Right lobe of liver (tissue), 6 donors: ENCODE measurements at regions not wholly inside any gene's neighbourhood (a gene's known extent, or its start where the extent isn't known, plus 50 kb on each side); places are given as distances from the start of the nearest gene placed in this dataset.

Source experiments
- ATAC-seq, 4 donors: fragments of 200-7000 bp; cut with Tn5 transposase; one replicate each; pipeline ENCODE4 v1.9.1; 2020; ENCODE audit warnings: mild to moderate bottlenecking in 4 of 4, moderate library complexity in 4 of 4
- DNase-seq, 3 donors: peaks; one replicate each; pipeline ENCODE4 v3.0.0-alpha.2; 2020
- H3K27ac ChIP-seq, 3 donors: fragments of 200-600 bp; one replicate each; pipeline ENCODE4 v1.8.0; 2022
- H3K27me3 ChIP-seq, 2 donors: fragments of 200-600 bp; one replicate each; pipeline ENCODE4 v1.8.0; 2022
- H3K36me3 ChIP-seq, 4 donors: fragments of 200-600 bp; sonication (generic) in 1 of 4; one replicate each; pipeline versions ENCODE4 v1.5.1 to v1.8.0; 2017 to 2022; ENCODE audit warnings: control low read depth in 1 of 4
- H3K4me1 ChIP-seq, 4 donors: fragments of 200-600 bp; sonication (generic) in 1 of 4; one replicate each; pipeline versions ENCODE4 v1.5.1 to v1.8.0; 2017 to 2022; ENCODE audit warnings: control low read depth in 1 of 4
- H3K4me3 ChIP-seq, 3 donors: fragments of 200-600 bp; one replicate each; pipeline ENCODE4 v1.8.0; 2022
- H3K9me3 ChIP-seq, 4 donors: fragments of 200-600 bp; sonication (generic) in 1 of 4; one replicate each; pipeline versions ENCODE4 v1.5.1 to v1.8.0; 2017 to 2022; ENCODE audit warnings: control low read depth in 1 of 4
- CTCF ChIP-seq, 4 donors: fragments of 200-600 bp in 3 of 4; fragments of 450-650 bp in 1 of 4; IDR thresholded peaks; one replicate each; pipeline versions ENCODE4 v1.5.1 to v1.8.0; 2016 to 2022; ENCODE audit warnings: antibody characterized with exemption in 4 of 4, mild to moderate bottlenecking in 2 of 4
- POLR2A ChIP-seq: fragments of 450-650 bp; IDR thresholded peaks from one replicate; pipeline ENCODE4 v1.6.1; 2017; ENCODE audit warnings: antibody characterized with exemption, mild to moderate bottlenecking
- WGBS: methylation state at CpG from one replicate; pipeline ENCODE4 v1.1.6; 2018; ENCODE audit warnings: low coverage, low lambda C conversion rate; ENCODE audit not compliant: insufficient coverage; ENCODE audit errors: missing lambda C conversion rate; 5-methylcytosine and 5-hydroxymethylcytosine counted together
- intact Hi-C, 2 donors: fragments of 100-400 bp; cut with DNase I; formaldehyde crosslinking; loops; one replicate each; pipeline versions ENCODE4 v1.11.2 to v1.14.1; 2022
- donor health status: DM: no; HTN: yes; CAD: no.
- donor health status: DM: no; HTN: no; CAD: no.
- donor health status: DM: no; HTN: no; CAD: no.
- donor health status: DM: no; HTN: yes; CAD: no.
- donor health status: DM: no; HTN: yes; CAD: no.

- Histone ChIP-seq H3K9me3 (no peaks in the 10 kb centered on the region), H3K27ac (no peak overlapping the region), H3K27me3 (no peaks in the 10 kb centered on the region), H3K4me3 (no peak overlapping the region), H3K36me3 (no peaks in the 10 kb centered on the region), H3K4me1 (no peaks in the 10 kb centered on the region)
- WGBS = 27% methylated on average over 1 of the region's 1 CpG
- intact Hi-C loops = no loop called here
- DNase-seq (no peak), ATAC-seq (no peak)
- TF ChIP-seq CTCF (IDR thresholded peaks at IDR 0.05) (no peak), POLR2A (no peak)
Observed at GRCh38 chr14:66238969-66239368, 247.2 kb upstream of the CCDC196 start.

- no peak for TF ChIP-seq CTCF (IDR thresholded peaks at IDR 0.05)
- TF ChIP-seq POLR2A = no peak
- WGBS = 75% methylated on average over 4 of the region's 4 CpGs
- ATAC-seq (no peak), DNase-seq (no peak)
- no peak overlapping the region for H3K4me3 ChIP-seq
- intact Hi-C loops = no loop called here
- no peaks in the 10 kb centered on the region for H3K27me3 ChIP-seq
- no peak overlapping the region for H3K27ac ChIP-seq
- H3K4me1 ChIP-seq = no peaks in the 10 kb centered on the region
- H3K9me3 ChIP-seq = no peaks in the 10 kb centered on the region
- H3K36me3 ChIP-seq = no peaks in the 10 kb centered on the region
Observed at GRCh38 chr14:66239589-66239988, 246.6 kb upstream of the CCDC196 start.

- H3K27ac ChIP-seq = no peak overlapping the region
- no peak overlapping the region for H3K4me3 ChIP-seq
- H3K9me3 ChIP-seq = no peaks in the 10 kb centered on the region
- no peaks in the 10 kb centered on the region for H3K36me3 ChIP-seq
- no peaks in the 10 kb centered on the region for H3K4me1 ChIP-seq
- DNase-seq (no peak), ATAC-seq (no peak)
- TF ChIP-seq POLR2A (no peak), CTCF (IDR thresholded peaks at IDR 0.05) (no peak)
- no peaks in the 10 kb centered on the region for H3K27me3 ChIP-seq
- intact Hi-C loops = no loop called here
Observed at GRCh38 chr14:66240105-66240504, 246.1 kb upstream of the CCDC196 start.

- H3K4me1 ChIP-seq = no peaks in the 10 kb centered on the region
- 60% methylated on average over 1 of the region's 1 CpG for WGBS
- DNase-seq (no peak), ATAC-seq (no peak)
- H3K4me3 ChIP-seq = no peak overlapping the region
- no peak overlapping the region for H3K27ac ChIP-seq
- no peaks in the 10 kb centered on the region for H3K9me3 ChIP-seq
- intact Hi-C loops = no loop called here
- H3K27me3 ChIP-seq = no peaks in the 10 kb centered on the region
- no peaks in the 10 kb centered on the region for H3K36me3 ChIP-seq
- TF ChIP-seq POLR2A = no peak
- TF ChIP-seq CTCF (IDR thresholded peaks at IDR 0.05) = no peak
Observed at GRCh38 chr14:66242001-66242400, 244.2 kb upstream of the CCDC196 start.

- H3K27ac ChIP-seq = no peak overlapping the region
- ATAC-seq = no peak
- TF ChIP-seq CTCF (IDR thresholded peaks at IDR 0.05) (no peak), POLR2A (no peak)
- no peaks in the 10 kb centered on the region for H3K27me3 ChIP-seq
- H3K4me3 ChIP-seq = no peak overlapping the region
- intact Hi-C loops = no loop called here
- no peak for DNase-seq
- no peaks in the 10 kb centered on the region for H3K4me1 ChIP-seq
- no peaks in the 10 kb centered on the region for H3K9me3 ChIP-seq
- no peaks in the 10 kb centered on the region for H3K36me3 ChIP-seq
- 77% methylated on average over 5 of the region's 5 CpGs for WGBS
Observed at GRCh38 chr14:66244834-66245233, 241.3 kb upstream of the CCDC196 start.
